ENCODE measurements at regions not wholly inside any gene's neighbourhood (a gene's known extent, or its start where the extent isn't known, plus 50 kb on each side); places are given as distances from the start of the nearest gene placed in this dataset.

DNA sequence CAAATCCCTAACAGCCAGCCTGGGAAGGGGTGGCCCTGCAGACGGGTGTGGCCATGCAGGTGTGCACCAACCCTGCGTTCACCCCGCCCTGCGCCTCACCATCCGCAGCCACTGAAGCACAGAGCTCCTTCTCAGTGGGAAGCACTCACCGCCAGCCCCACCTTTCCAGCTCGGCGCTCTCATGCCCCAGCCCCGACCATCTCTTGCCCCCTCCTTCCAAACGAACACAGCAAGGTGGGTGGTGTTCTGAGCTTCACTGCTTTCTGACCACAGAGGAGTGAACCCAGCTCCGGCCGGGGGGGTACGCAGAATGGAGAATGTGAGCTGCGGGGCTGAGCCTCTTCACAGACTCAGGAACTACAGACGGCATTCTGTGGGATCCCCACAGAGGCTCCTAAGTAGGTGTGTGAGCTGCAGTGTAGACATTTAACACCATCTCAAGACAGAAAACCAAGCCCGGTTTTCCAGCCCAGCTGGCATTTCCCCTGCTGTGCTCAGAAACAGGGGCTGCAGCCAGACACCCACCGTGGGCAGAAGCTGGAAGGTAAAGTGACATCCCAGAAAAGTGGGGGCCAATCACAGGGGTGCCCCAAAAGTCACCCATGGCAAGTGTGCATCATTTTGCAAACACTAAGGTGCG is 88.4 kb upstream of the RTL6 start:
- in situ Hi-C loops (cut with MboI) = no loop called here
- no peaks in the 10 kb centered on the region for H3K4me1 ChIP-seq (replicated peaks in 1 of 2; ENCODE audit: control insufficient read depth in 2 of 2, insufficient read depth in 2 of 2, low read length in 2 of 2)
- POLR2A ChIA-PET = no interaction called here
- intact Hi-C loops (cut with micrococcal nuclease) = no loop called here
- H3K9ac ChIP-seq (ENCODE audit: insufficient read depth in 1 of 2, low read depth in 2 of 2, low read length in 2 of 2) = no peak overlapping the region
- H4K20me1 ChIP-seq (replicated peaks; ENCODE audit: control insufficient read depth, insufficient read depth, low read length) = no peaks in the 10 kb centered on the region
- ATAC-seq (no peak), FAIRE-seq (no peak), DNase-seq (ENCODE audit: extremely low read depth in 1 of 4, low spot score in 3 of 4) (no peak)
- H3K36me3 ChIP-seq (ENCODE audit: control insufficient read depth, insufficient read depth, low read length) = no peaks in the 10 kb centered on the region
- no peak overlapping the region for H2AFZ ChIP-seq (ENCODE audit: low read depth, low read length)
- H3K27me3 ChIP-seq (ENCODE audit: control insufficient read depth in 2 of 2, insufficient read depth in 2 of 2, low read length in 2 of 2) = peaks cover 4 to 41% of the 10 kb centered on the region in 2 experiments; a peak in 3 of 5 replicates
- no peaks in the 10 kb centered on the region for H3K9me1 ChIP-seq (ENCODE audit: control insufficient read depth, insufficient read depth, low read length)
- H3K79me2 ChIP-seq (ENCODE audit: control insufficient read depth, insufficient read depth, low read length) = no peaks in the 10 kb centered on the region
- no peaks in the 10 kb centered on the region for H3K9me3 ChIP-seq (replicated peaks; ENCODE audit: control insufficient read depth, insufficient read depth, low read depth, low read length)
- CTCF ChIA-PET (ENCODE audit: low intra/inter-chr PET ratio) = no interaction called here
- no peak overlapping the region for H3K27ac ChIP-seq (ENCODE audit: extremely low read depth, low read depth, low read length)
- no peak overlapping the region for H3K4me3 ChIP-seq
- WGBS (ENCODE audit: insufficient coverage, low coverage, missing lambda C conversion rate) = 4% methylated on average over 12 of the region's 18 CpGs
- TF ChIP-seq ETS2 (tag; IDR thresholded peaks at IDR 0.05; ENCODE audit: borderline replicate concordance, poor library complexity, severe bottlenecking) (no peak), GTF2E2 (tag; IDR thresholded peaks at IDR 0.05) (no peak), ZNF785 (CRISPR knock-in tag; IDR thresholded peaks at IDR 0.05) (no peak), CREM (IDR thresholded peaks at IDR 0.05; ENCODE audit: low read depth) (no peak), CBFA2T3 (IDR thresholded peaks at IDR 0.05) (no peak), RFX1 (IDR thresholded peaks at IDR 0.05) (no peak), PCBP2 (IDR thresholded peaks at IDR 0.05; ENCODE audit: low read depth, low read length, poor library complexity, severe bottlenecking) (no peak), HDAC6 (IDR thresholded peaks at IDR 0.05; ENCODE audit: low read depth, low read length) (no peak), GATAD2B (IDR thresholded peaks at IDR 0.05; ENCODE audit: borderline replicate concordance) (no peak), GABPA (tag; conservative IDR thresholded peaks at IDR 0.05; ENCODE audit: low read depth) (no peak), JUNB (CRISPR knock-in tag; conservative IDR thresholded peaks at IDR 0.05) (no peak)
- TF ChIP-seq, protein P1, sequence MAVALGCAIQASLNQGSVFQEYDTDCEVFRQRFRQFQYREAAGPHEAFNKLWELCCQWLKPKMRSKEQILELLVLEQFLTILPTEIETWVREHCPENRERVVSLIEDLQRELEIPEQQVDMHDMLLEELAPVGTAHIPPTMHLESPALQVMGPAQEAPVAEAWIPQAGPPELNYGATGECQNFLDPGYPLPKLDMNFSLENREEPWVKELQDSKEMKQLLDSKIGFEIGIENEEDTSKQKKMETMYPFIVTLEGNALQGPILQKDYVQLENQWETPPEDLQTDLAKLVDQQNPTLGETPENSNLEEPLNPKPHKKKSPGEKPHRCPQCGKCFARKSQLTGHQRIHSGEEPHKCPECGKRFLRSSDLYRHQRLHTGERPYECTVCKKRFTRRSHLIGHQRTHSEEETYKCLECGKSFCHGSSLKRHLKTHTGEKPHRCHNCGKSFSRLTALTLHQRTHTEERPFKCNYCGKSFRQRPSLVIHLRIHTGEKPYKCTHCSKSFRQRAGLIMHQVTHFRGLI (CRISPR knock-in tag; IDR thresholded peaks at IDR 0.05) = no peak
- TF ChIP-seq, protein P2, sequence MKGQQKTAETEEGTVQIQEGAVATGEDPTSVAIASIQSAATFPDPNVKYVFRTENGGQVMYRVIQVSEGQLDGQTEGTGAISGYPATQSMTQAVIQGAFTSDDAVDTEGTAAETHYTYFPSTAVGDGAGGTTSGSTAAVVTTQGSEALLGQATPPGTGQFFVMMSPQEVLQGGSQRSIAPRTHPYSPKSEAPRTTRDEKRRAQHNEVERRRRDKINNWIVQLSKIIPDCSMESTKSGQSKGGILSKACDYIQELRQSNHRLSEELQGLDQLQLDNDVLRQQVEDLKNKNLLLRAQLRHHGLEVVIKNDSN (CRISPR knock-in tag; IDR thresholded peaks at IDR 0.05) = no peak
- TF ChIP-seq, protein P3, sequence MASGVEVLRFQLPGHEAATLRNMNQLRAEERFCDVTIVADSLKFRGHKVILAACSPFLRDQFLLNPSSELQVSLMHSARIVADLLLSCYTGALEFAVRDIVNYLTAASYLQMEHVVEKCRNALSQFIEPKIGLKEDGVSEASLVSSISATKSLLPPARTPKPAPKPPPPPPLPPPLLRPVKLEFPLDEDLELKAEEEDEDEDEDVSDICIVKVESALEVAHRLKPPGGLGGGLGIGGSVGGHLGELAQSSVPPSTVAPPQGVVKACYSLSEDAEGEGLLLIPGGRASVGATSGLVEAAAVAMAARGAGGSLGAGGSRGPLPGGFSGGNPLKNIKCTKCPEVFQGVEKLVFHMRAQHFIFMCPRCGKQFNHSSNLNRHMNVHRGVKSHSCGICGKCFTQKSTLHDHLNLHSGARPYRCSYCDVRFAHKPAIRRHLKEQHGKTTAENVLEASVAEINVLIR (CRISPR knock-in tag; IDR thresholded peaks at IDR 0.05) = no peak
- H3K4me2 ChIP-seq (ENCODE audit: insufficient read depth, low read length) = no peak overlapping the region
- BruUV-seq (replicated peaks) = no TSS peak

Data from K562 (cell line).